ENCODE measurements at regions not wholly inside any gene's neighbourhood (a gene's known extent, or its start where the extent isn't known, plus 50 kb on each side); places are given as distances from the start of the nearest gene placed in this dataset.
"Not testable (repeated sequence)": the region's sequence is repeated elsewhere in the genome, so short reads cannot be mapped to it uniquely, and the experiment has no call there.

DNA sequence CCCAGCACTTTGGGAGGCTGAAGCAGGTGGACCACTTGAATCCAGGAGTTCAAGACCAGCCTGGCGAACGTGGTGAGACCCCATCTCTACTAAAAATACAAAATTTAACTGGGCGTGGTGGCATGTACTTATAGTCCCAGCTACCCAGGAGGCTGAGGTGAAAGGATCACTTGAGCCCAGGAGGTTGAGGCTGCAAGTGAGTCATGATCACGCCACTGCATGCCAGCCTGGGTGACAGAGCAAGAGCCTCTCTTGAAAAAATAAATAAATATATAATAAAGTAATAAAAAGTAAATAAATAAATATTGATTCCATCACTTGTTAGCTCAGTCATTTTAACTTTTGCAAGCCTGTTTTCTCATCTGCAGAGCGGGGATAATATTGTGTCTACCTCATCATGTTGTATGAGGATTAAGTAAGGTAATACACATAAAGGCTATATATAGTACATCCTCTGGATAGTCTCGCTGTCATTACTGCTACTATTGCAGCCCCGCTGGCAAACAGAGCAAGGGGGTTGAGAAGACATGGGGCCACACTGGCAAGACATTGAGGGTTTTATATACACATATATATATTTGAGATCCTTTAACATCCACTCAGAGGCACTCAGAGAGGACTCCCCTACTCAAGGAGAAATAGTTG, 210.9 kb downstream of the C9orf152 start:
- no peak overlapping the region for H3K27ac ChIP-seq
- H3K36me3 ChIP-seq: no peaks in the 10 kb centered on the region
- intact Hi-C loops (cut with DNase I): no loop called here
- no peaks in the 10 kb centered on the region for H3K27me3 ChIP-seq (ENCODE audit: low read depth)
- no peaks in the 10 kb centered on the region for H3K9me3 ChIP-seq
- no peaks in the 10 kb centered on the region for H3K4me1 ChIP-seq
- DNase-seq: no peak
- TF ChIP-seq, protein P1, sequence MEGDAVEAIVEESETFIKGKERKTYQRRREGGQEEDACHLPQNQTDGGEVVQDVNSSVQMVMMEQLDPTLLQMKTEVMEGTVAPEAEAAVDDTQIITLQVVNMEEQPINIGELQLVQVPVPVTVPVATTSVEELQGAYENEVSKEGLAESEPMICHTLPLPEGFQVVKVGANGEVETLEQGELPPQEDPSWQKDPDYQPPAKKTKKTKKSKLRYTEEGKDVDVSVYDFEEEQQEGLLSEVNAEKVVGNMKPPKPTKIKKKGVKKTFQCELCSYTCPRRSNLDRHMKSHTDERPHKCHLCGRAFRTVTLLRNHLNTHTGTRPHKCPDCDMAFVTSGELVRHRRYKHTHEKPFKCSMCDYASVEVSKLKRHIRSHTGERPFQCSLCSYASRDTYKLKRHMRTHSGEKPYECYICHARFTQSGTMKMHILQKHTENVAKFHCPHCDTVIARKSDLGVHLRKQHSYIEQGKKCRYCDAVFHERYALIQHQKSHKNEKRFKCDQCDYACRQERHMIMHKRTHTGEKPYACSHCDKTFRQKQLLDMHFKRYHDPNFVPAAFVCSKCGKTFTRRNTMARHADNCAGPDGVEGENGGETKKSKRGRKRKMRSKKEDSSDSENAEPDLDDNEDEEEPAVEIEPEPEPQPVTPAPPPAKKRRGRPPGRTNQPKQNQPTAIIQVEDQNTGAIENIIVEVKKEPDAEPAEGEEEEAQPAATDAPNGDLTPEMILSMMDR (IDR thresholded peaks at IDR 0.05): no peak
- H3K4me3 ChIP-seq: no peak overlapping the region
- no peak for ATAC-seq

DNA sequence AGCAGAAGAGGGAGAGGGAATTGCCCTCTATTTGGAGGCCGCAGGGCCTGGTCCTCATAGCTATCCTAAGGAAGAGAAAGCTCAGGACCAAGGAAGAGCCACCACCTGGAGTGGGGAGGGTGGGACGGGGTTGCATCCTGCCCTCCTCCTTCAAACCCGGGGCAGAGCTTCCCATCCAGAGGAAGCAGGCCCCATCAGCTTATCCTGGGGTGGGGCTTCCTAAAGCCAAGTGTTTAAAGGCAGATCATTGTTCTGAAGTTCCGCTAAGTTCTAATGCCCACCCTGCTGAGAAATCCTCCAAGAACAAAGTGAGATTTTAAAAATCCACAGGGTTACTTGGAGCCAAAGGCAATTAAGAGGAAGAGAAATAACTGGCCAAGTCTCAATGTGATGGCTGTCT, 210.3 kb downstream of the C9orf152 start:
- no peaks in the 10 kb centered on the region for H3K4me1 ChIP-seq
- DNase-seq: no peak
- intact Hi-C loops (cut with DNase I): no loop called here
- H3K4me3 ChIP-seq: no peak overlapping the region
- TF ChIP-seq, protein P1 (IDR thresholded peaks at IDR 0.05): no peak
- no peaks in the 10 kb centered on the region for H3K9me3 ChIP-seq
- ATAC-seq: no peak
- H3K36me3 ChIP-seq: no peaks in the 10 kb centered on the region
- no peak overlapping the region for H3K27ac ChIP-seq
- no peaks in the 10 kb centered on the region for H3K27me3 ChIP-seq (ENCODE audit: low read depth)

DNA sequence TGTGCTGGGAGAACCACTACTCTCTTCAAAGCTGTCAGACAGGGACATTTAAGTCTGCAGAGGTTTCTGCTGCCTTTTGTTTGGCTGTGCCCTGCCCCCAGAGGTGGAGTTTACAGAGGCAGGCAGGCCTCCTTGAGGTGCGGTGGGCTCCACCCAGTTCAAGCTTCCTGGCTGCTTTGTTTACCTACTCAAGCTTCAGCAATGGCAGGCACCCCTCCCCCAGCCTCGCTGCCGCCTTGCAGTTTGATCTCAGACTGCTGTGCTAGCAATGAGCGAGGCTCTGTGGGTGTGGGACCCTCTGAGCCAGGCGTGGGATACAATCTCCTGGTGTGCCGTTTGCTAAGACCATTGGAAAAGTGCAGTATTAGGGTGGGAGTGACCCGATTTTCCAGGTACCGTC, 202.4 kb downstream of the C9orf152 start:
- H3K36me3 ChIP-seq; H3K4me1 ChIP-seq; ATAC-seq; H3K4me3 ChIP-seq; H3K27me3 ChIP-seq (ENCODE audit: low read depth); H3K27ac ChIP-seq; H3K9me3 ChIP-seq; intact Hi-C loops (cut with DNase I): not testable (repeated sequence)
- peak; percentile 49 for DNase-seq

DNA sequence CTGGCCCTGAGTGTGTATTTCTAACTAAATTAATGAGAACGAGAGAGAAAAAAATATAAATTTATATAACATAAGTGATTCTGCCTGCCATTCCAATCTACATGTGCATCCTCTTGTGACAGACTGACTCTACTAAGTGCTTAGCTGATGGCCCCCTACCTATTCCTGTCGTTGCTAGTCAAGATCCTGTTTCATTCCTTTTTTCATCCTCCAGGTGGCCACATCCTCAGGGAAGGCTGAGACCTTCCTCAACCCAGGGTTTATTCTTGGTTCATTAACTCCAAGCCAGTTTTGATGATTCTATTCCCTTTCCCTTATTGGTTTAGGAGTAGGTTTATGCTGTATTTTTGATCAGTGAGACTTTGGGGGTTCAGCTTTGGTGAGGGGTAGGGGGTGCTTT, 201.3 kb downstream of the C9orf152 start:
- no peak overlapping the region for H3K4me3 ChIP-seq
- ATAC-seq (no peak), DNase-seq (no peak)
- H3K4me1 ChIP-seq: no peaks in the 10 kb centered on the region
- H3K36me3 ChIP-seq: no peaks in the 10 kb centered on the region
- no peaks in the 10 kb centered on the region for H3K9me3 ChIP-seq
- intact Hi-C loops (cut with DNase I): no loop called here
- H3K27me3 ChIP-seq (ENCODE audit: low read depth): no peaks in the 10 kb centered on the region
- no peak overlapping the region for H3K27ac ChIP-seq
- TF ChIP-seq, protein P1 (IDR thresholded peaks at IDR 0.05): no peak

DNA sequence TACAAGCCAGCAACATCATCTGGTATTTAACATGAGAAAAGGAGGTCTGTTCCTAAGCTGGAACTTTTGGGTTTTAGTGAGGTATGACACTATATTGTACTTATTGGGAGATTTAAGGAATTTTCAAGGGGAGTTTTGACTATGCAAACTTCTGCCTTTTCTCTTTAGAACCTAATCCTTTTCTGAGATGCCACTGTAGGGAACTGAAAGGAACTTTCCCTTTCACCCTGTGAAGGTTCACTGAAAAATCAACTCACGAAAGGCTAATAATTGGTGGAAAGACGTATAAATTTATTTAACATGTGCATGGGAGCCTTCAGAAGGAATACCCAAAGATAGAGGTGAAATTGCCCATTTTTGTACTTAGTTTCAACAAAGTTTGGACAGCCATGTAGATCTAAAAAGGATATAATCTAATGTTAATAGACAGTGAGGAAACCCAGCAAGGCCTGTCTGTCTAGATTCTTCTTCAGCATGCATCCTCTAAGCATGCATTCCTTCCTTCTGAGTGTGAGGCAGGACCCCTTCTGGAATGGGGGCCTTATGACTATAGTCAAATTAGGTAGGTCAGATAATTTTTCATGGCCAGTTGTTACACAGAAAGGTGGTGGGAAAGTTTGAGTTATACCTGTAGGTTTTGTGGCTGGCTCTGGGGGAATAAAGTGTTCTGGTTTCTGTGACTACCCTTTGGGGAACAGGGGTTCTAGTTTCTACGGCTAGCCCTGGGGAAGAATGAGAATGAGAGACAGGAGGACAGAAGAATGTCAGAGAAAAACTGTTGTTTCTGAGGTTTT, 200.3 kb downstream of the C9orf152 start:
- TF ChIP-seq, protein P1 (IDR thresholded peaks at IDR 0.05): no peak
- ATAC-seq: no peak
- Histone ChIP-seq H3K27me3 (ENCODE audit: low read depth) (no peaks in the 10 kb centered on the region), H3K9me3 (no peaks in the 10 kb centered on the region), H3K4me3 (no peak overlapping the region), H3K4me1 (no peaks in the 10 kb centered on the region), H3K36me3 (no peaks in the 10 kb centered on the region), H3K27ac (no peak overlapping the region)
- DNase-seq: no peak
- intact Hi-C loops (cut with DNase I): no loop called here

DNA sequence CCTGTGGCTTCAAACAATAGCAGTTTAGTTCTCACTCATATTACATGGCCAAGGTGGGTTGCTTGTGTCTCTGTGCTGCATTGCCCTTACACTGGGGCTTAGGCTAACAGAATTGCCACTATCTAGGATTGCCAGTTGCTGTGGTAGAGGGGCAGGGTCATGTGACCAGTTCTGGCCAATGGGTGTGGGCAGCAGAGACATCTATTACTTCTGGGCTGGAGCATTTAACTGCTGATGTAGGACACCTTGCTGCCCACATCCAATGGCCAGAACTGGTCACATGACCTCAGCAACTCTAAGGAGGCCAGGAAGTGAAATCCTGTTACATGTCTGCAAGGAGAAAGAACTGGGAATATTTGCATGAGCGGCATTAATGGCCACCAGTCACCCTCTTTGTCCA, 199.3 kb downstream of the C9orf152 start:
- ATAC-seq: no peak
- H3K9me3 ChIP-seq: no peaks in the 10 kb centered on the region
- intact Hi-C loops (cut with DNase I): no loop called here
- H3K4me1 ChIP-seq: no peaks in the 10 kb centered on the region
- no peaks in the 10 kb centered on the region for H3K27me3 ChIP-seq (ENCODE audit: low read depth)
- H3K27ac ChIP-seq: no peak overlapping the region
- no peak overlapping the region for H3K4me3 ChIP-seq
- TF ChIP-seq, protein P1 (IDR thresholded peaks at IDR 0.05): no peak
- no peaks in the 10 kb centered on the region for H3K36me3 ChIP-seq
- no peak for DNase-seq
